Lower leg skin (tissue), 3 donors: ENCODE measurements at regions not wholly inside any gene's neighbourhood (a gene's known extent, or its start where the extent isn't known, plus 50 kb on each side); places are given as distances from the start of the nearest gene placed in this dataset.

ENCODE experiments used
- POLR2A ChIP-seq, 2 donors: fragments of 450-650 bp; IDR thresholded peaks; one replicate each; pipeline ENCODE4 v1.6.1; 2016 to 2017; ENCODE audit warnings: antibody characterized with exemption in 2 of 2, mild to moderate bottlenecking in 1 of 2, moderate library complexity in 1 of 2
- TF ChIP-seq, protein P1 (sequence below), 3 donors: fragments of 450-650 bp; IDR thresholded peaks; one replicate each; pipeline ENCODE4 v1.5.1; 2016; ENCODE audit warnings: antibody characterized with exemption in 3 of 3, mild to moderate bottlenecking in 3 of 3, moderate library complexity in 2 of 3

DNA sequence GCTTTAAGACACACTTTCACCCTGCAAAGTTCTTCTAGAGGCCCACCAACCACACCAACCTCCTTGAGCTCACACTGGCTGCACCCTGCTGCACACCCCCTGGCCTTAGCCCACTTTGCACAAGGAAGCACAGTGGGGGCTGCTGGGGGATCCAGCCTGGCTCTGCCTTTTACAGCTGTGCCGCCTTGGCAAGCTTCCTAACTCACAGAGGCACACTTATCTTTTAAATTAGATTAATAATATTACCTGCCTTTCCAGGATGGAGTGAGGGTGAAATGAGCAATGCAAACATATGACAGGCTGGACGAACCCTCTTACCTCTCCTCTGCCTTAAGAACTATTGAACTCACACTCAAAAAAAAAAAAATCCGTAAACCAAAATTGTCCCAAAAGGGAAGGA lies 715.8 kb upstream of the ID2 start:
- no peak for TF ChIP-seq POLR2A (IDR thresholded peaks at IDR 0.05)
- TF ChIP-seq, protein P1, sequence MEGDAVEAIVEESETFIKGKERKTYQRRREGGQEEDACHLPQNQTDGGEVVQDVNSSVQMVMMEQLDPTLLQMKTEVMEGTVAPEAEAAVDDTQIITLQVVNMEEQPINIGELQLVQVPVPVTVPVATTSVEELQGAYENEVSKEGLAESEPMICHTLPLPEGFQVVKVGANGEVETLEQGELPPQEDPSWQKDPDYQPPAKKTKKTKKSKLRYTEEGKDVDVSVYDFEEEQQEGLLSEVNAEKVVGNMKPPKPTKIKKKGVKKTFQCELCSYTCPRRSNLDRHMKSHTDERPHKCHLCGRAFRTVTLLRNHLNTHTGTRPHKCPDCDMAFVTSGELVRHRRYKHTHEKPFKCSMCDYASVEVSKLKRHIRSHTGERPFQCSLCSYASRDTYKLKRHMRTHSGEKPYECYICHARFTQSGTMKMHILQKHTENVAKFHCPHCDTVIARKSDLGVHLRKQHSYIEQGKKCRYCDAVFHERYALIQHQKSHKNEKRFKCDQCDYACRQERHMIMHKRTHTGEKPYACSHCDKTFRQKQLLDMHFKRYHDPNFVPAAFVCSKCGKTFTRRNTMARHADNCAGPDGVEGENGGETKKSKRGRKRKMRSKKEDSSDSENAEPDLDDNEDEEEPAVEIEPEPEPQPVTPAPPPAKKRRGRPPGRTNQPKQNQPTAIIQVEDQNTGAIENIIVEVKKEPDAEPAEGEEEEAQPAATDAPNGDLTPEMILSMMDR (IDR thresholded peaks at IDR 0.05) = no peak
